ENCODE measurements at regions not wholly inside any gene's neighbourhood (a gene's known extent, or its start where the extent isn't known, plus 50 kb on each side); places are given as distances from the start of the nearest gene placed in this dataset.
A peak's percentile ranks its signal among the peaks of the same experiment; 100 is the strongest.
"Not testable (repeated sequence)": the region's sequence is repeated elsewhere in the genome, so short reads cannot be mapped to it uniquely, and the experiment has no call there.

GRCh38 chr16:17925761-17926160, 410.8 kb downstream of the NPIPA8 start:
- intact Hi-C loops (cut with DNase I, micrococcal nuclease), result no loop called here
- no peak for ATAC-seq
- DNase-seq, result no peak

- DNase-seq (peak; percentile 32 to 77), ATAC-seq (peak; percentile 88)
- intact Hi-C loops (cut with DNase I, micrococcal nuclease), result no loop called here
These were observed 415.1 kb downstream of the NPIPA8 start for GRCh38 chr16:17921357-17921978.

- peak; percentile 60 for ATAC-seq
- DNase-seq, result no peak
- intact Hi-C loops (cut with DNase I, micrococcal nuclease), result no loop called here
These were observed 419.1 kb downstream of the NPIPA8 start for GRCh38 chr16:17917316-17918019.

GRCh38 chr16:17915791-17916190, 420.7 kb downstream of the NPIPA8 start:
- intact Hi-C loops (cut with DNase I, micrococcal nuclease), result no loop called here
- DNase-seq, result no peak

GRCh38 chr16:17914168-17914567, 422.4 kb downstream of the NPIPA8 start:
- intact Hi-C loops (cut with DNase I, micrococcal nuclease), result no loop called here
- DNase-seq, result no peak
- no peak for ATAC-seq

More at GRCh38 chr16:17915791-17916190, 420.7 kb downstream of the NPIPA8 start:
- no peak for ATAC-seq

- intact Hi-C loops (cut with DNase I, micrococcal nuclease); DNase-seq; ATAC-seq: not testable (repeated sequence)
These were observed 425.0 kb downstream of the NPIPA8 start for GRCh38 chr16:17911578-17911977.

GRCh38 chr16:17906626-17907025, 429.9 kb downstream of the NPIPA8 start:
- intact Hi-C loops (cut with DNase I, micrococcal nuclease); ATAC-seq; DNase-seq: not testable (repeated sequence)

GRCh38 chr16:17901309-17901708, 430.5 kb upstream of the XYLT1 start:
- intact Hi-C loops (cut with DNase I, micrococcal nuclease), result no loop called here
- ATAC-seq (no peak), DNase-seq (no peak)

GRCh38 chr16:17899141-17899540, 428.4 kb upstream of the XYLT1 start:
- DNase-seq (no peak), ATAC-seq (no peak)
- intact Hi-C loops (cut with DNase I, micrococcal nuclease), result no loop called here

GRCh38 chr16:17887963-17888362, 417.2 kb upstream of the XYLT1 start:
- DNase-seq (no peak), ATAC-seq (no peak)
- intact Hi-C loops (cut with DNase I, micrococcal nuclease), result no loop called here

- intact Hi-C loops (cut with DNase I, micrococcal nuclease), result no loop called here
- DNase-seq, result no peak
- ATAC-seq, result no peak
These were observed 415.0 kb upstream of the XYLT1 start for GRCh38 chr16:17885659-17886207.

- DNase-seq (no peak), ATAC-seq (no peak)
- intact Hi-C loops (cut with DNase I, micrococcal nuclease), result no loop called here
These were observed 407.1 kb upstream of the XYLT1 start for GRCh38 chr16:17877821-17878360.

GRCh38 chr16:17866996-17867395, 396.2 kb upstream of the XYLT1 start:
- ATAC-seq, result no peak
- DNase-seq, result no peak
- intact Hi-C loops (cut with DNase I, micrococcal nuclease), result no loop called here

GRCh38 chr16:17861981-17862479, 391.3 kb upstream of the XYLT1 start:
- ATAC-seq, result no peak
- intact Hi-C loops (cut with DNase I, micrococcal nuclease), result no loop called here

GRCh38 chr16:17858061-17858460, 387.3 kb upstream of the XYLT1 start:
- ATAC-seq (no peak), DNase-seq (no peak)
- intact Hi-C loops (cut with DNase I, micrococcal nuclease), result no loop called here

More at GRCh38 chr16:17861981-17862479, 391.3 kb upstream of the XYLT1 start:
- no peak for DNase-seq

GRCh38 chr16:17853958-17854357, 383.2 kb upstream of the XYLT1 start:
- no peak for ATAC-seq
- no peak for DNase-seq
- intact Hi-C loops (cut with DNase I, micrococcal nuclease), result no loop called here

GRCh38 chr16:17852977-17853702, 382.4 kb upstream of the XYLT1 start:
- DNase-seq (no peak), ATAC-seq (no peak)
- intact Hi-C loops (cut with DNase I, micrococcal nuclease), result no loop called here

GRCh38 chr16:17850581-17851250, 380.0 kb upstream of the XYLT1 start:
- no peak for ATAC-seq

More at GRCh38 chr16:17850581-17851250, 380.0 kb upstream of the XYLT1 start:
- no peak for DNase-seq
- intact Hi-C loops (cut with DNase I, micrococcal nuclease), result no loop called here

All from left colon (tissue), 2 donors.